HG02852 (cell line): ENCODE measurements at regions not wholly inside any gene's neighbourhood (a gene's known extent, or its start where the extent isn't known, plus 50 kb on each side); places are given as distances from the start of the nearest gene placed in this dataset.

ENCODE experiments used
- ATAC-seq: cut with Tn5 transposase; IDR thresholded peaks from one replicate; pipeline ENCODE4 v1.9.1; 2021; ENCODE audit warnings: mild to moderate bottlenecking, moderate library complexity; ENCODE audit not compliant: unreplicated experiment

DNA sequence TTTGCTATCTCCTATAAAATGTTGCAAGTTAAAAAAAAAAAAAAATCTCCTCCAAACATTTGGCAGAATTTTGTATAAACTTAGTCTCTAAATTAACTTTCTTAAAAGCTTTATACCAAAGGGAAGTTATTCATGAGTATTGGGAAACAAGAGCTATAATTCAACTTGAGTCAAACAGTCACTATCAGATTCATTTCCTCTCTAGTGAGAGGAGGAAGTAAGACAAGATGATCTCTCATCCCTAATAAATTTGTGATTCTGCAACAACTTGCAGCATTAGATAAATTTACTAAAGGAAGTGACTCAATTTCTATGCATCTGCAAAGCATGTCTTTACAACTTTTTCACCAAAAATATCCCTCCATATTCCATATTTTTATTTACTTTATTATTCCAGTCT is 135.4 kb upstream of the GNPDA2 start:
- ATAC-seq = no peak

DNA sequence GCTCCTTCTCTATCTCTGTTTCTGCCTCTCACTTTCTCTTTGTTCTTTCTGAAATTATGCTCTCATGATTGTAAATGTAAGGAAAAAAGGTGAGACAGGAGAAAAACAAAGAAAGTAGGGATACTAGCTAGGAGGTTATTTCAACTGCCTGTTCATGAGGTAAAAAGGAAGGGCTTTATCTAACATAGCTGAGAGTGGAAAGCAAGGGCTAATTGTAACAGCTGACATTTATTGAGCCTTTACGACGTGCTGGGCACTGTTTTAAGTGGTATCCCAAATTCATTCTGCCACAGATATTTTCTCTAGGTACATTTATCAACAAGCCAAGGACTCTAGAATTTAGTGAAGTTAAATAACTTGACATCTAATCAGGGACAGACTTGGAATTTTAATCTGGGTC is 133.1 kb upstream of the GNPDA2 start:
- ATAC-seq = no peak

DNA sequence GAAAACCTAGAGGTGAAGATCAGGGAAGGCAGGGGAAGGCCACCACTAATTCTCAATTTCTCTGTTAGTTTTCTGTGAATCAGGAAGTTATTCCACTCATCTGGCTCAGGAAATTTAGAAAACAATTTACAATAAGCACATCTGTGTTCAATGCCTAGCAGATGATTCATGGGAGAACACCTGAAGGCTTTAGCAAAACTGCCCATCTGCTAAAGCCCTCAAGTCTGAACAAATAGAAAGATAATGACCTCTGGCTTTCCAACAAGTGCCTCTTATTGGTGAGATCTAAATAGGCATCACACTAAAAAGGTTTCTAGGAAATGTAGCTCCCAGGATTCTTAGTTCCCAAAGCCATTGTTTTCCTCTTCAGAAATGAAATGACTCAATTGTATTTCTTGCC is 122.1 kb upstream of the GNPDA2 start:
- no peak for ATAC-seq

DNA sequence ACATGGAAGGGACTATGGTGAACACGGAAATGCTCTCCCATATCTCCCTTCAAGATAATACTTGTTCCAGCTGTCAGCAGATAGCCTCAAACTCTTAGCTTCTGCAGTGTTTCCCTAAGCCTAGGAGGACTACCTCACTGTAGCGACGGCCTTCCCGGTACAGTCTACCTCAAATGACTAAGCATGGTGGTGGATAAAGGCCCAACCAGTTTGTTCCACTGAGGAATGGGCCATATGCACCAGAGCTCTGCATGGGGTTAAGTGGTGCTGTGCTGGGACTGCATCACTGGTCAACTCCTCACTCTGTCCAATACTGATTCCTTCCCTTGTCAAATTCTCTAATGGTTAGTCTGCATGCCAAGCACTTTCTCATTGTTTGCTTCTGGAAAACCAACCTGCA is 119.6 kb upstream of the GNPDA2 start:
- ATAC-seq = no peak

DNA sequence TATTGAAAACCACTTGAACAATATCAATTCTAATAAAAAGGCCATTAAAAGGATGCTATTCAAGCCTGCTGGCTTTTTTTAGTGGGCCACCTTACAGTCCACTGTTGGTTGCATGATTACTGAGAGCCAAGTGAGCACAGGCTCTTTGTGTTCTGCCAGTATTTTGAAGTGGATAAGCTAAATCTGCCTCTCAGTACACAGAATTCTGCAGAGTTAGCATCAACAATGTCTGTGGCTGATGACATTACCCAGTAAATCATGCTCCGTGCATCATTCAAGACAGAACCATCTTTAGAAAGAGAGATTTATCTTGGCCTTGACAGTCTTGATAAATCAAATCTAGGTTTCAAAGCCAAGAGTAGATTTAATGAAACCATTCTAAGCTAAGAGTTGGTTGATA is 119.0 kb upstream of the GNPDA2 start:
- no peak for ATAC-seq

DNA sequence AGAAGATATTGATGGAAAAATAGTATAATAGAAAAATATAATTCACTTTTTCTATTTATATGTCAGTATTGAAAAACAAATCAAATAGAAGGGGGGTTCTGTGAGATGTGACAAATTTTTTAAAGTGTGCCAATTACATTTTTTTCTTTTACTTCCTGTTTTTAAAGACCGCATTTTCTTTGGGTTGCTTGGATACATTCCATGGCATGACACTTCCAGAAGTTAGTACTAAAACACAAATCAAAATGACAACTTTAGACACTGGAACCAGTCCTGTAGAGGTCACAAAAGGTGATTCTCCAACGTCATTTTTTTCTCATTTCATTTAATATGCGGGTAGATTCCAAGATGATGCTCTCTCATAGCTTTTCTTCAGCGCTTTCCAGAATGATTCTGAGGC is 116.2 kb upstream of the GNPDA2 start:
- ATAC-seq = no peak

DNA sequence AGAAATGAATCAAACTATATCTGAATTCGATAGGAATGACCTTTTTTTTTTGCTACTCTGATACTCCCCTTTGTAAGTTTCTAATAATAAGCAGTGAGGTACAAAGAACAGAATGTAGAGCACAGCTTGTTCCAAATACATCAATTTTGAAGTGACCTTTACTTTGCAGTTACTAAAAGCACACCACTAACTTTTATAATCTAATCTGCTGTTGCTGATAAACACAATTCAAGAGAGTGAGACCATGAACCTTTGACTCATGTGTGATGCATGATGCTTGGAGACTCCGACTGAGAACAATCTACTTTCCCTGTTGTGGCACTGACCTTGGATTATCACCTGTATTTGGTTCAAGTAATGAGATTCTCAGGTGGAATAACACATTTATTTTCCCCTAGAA is 91.6 kb upstream of the GNPDA2 start:
- no peak for ATAC-seq

DNA sequence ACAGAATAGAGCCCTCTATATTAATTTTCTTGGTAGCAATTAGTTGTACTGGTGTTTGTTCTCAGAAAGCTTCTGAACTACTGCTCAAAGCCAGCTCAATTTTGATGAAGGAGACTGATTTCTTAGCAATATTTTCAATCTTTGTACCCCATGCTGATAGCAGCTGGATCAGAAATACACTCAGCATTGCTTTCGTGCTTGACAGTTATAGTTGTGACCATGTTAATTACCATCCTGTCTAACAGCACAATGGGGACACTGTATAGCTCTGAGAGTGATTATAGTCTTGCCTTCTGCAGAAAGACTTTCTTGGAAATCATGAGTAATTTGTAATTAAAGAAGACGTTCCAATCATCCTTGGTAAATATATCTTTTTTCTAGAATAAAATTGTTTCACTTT is 79.7 kb upstream of the GNPDA2 start:
- no peak for ATAC-seq

DNA sequence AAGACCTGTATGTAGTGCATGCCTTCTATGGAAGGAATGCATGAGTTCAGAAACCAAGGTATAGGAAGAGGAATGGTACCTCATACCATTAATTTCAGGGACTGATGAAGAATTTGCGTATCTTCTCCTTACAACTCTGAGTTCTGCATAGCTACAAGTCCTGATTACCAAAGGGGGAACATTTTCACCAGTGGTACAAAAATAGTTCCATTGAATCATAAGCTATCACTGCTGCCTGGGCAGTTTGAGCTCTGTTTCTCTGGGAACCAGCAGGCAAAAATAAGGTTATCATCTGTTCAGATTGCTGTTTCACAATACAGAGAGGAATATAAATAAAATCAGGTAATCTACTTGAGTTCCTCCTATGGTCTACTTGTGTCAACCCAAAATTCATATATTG is 77.9 kb upstream of the GNPDA2 start:
- no peak for ATAC-seq

DNA sequence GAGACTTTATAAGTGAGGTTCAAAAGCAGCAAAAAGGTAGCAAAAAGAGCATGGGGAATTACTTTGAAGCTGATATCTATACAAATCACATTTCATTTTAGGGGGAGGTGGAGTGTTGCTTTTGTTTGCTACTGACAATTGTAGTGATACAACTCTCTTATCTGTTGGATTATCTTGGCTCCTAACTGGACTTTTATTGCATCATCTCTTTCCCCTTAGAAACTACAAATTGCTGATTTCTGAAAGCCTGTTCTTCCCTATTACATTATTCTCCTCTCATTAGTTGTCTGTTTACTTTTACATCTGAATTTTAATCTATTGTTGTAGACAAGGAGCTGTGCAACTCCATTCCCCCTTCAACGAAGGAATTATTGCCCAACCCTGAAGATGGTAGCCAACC is 75.0 kb upstream of the GNPDA2 start:
- ATAC-seq = no peak

DNA sequence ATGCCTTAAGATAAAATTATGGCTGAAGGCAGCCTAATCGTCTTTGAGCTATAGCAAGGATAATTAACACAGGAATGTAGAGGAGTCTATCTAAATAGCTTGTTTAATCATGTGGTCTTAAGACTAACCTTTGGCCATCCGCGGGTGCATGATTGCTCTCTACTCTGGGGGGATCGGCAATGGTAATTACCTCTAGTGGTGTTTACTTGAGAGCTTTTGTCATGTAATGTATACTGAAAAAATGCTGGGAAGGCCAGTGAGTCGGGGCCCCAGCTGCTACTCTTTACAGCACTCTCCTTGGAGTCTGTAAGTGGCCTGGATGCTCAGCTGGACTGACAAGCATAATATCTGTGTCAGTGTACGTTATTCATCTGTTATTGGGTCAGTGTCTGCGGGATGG is 65.5 kb upstream of the GNPDA2 start:
- no peak for ATAC-seq

DNA sequence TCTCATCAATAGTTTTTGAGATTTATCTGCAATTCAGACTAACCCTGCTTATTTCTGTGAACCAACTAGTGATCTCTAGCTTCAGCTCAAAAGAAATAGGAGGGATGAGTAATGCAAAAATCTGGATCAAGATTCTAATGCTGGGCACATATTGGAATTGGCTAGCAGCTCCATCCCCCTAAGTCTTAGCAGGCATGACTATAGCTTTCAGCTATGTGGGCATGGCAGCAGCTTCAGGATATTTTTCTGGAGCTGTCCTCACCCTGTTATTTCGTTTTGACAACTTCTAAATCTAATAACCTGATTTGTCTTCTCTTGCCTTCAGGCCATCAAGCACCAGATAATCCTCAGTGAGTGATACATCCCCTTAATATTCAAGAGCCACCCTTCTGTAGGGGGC is 50.8 kb upstream of the GNPDA2 start:
- ATAC-seq = no peak
